Fibroblast of villous mesenchyme (primary cell): ENCODE measurements at regions not wholly inside any gene's neighbourhood (a gene's known extent, or its start where the extent isn't known, plus 50 kb on each side); places are given as distances from the start of the nearest gene placed in this dataset.

Source experiments
- DNase-seq: peaks from one replicate; pipeline ENCODE4 v3.0.0-alpha.2; 2010; ENCODE audit warnings: low read depth
- H3K4me3 ChIP-seq: 2 replicates; pipeline ENCODE4 v1.5.1; 2011; ENCODE audit warnings: low read depth, mild to moderate bottlenecking, low read length
- TF ChIP-seq, protein P1 (sequence below): IDR thresholded peaks from 2 replicates; pipeline ENCODE4 v1.5.1; 2012; ENCODE audit warnings: low read depth, mild to moderate bottlenecking, low read length; ENCODE audit not compliant: insufficient read depth

DNA sequence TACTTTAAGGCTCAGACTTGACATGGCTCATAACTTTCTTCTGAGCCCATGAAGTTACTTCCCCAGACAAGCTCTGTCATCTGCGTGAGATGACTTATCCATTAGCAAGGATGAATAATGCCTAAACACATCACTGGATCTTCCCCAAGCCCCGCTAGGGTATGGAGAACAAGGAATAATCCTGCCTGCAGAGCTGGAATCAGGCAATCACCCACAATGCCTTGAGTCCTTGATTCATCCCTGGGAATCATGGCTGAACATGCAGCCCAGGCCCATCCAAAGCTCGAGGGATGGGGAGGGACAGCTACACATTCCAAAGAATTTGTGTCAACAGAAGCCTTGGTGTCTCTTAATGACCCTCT, 131.7 kb downstream of the PSMG1 start:
- no peak overlapping the region for H3K4me3 ChIP-seq
- TF ChIP-seq, protein P1, sequence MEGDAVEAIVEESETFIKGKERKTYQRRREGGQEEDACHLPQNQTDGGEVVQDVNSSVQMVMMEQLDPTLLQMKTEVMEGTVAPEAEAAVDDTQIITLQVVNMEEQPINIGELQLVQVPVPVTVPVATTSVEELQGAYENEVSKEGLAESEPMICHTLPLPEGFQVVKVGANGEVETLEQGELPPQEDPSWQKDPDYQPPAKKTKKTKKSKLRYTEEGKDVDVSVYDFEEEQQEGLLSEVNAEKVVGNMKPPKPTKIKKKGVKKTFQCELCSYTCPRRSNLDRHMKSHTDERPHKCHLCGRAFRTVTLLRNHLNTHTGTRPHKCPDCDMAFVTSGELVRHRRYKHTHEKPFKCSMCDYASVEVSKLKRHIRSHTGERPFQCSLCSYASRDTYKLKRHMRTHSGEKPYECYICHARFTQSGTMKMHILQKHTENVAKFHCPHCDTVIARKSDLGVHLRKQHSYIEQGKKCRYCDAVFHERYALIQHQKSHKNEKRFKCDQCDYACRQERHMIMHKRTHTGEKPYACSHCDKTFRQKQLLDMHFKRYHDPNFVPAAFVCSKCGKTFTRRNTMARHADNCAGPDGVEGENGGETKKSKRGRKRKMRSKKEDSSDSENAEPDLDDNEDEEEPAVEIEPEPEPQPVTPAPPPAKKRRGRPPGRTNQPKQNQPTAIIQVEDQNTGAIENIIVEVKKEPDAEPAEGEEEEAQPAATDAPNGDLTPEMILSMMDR, result no peak
- no peak for DNase-seq

DNA sequence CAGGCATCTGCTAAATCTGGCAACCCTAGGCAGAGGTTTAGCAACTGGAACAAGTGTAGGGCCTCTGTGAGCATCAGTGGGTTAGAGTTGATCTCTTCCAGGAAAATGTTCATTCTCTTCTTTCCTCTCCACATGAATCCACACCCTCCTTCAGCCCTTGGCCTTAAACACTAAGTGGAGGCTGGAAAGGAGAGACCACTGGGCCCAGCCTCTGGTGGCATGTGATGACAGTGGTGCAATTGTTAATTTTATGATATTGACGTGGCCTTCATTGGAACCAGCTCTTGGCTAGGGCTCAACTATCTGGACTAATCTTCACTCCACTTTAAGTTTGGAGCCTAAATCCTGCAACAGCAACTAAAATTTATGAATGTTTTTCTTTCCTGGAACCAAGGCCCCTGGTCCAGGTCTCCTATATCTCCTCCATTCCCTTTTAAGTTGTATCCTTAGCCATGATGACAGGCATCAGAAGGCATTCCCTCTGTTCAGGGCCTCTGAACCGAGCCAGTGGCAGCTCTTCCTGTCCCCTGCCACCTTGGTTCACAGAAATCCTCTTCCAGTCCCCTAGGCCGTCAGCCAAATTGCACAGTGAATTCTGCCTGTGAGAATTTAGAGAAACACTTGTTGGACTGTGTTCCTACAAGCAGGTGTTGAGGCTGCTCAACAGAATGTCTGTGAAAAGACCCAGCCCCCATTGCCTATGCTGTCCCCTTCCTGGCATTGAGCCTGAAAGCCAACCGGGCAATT, 132.2 kb downstream of the PSMG1 start:
- no peak overlapping the region for H3K4me3 ChIP-seq
- no peak for DNase-seq
- TF ChIP-seq, protein P1, result no peak

DNA sequence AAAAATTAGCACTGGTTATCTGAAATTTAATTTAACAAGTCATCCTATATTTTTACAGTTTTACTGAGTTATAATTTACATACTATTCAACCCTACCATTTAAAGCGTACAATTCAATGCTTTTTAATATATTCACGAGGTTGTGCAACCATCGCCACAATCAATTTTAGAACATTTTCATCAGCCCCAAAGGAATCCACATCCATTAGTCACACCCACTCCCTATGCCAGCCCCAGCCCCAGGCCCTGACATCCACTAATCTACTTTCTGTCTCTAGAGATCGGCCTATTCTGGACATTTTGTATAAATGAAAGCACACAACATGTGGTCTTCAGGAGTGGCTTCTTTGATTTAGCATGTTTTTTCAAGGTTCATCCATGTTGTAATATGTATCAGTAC, 134.7 kb downstream of the PSMG1 start:
- no peak overlapping the region for H3K4me3 ChIP-seq
- TF ChIP-seq, protein P1, result no peak
- peak; percentile 67 for DNase-seq

DNA sequence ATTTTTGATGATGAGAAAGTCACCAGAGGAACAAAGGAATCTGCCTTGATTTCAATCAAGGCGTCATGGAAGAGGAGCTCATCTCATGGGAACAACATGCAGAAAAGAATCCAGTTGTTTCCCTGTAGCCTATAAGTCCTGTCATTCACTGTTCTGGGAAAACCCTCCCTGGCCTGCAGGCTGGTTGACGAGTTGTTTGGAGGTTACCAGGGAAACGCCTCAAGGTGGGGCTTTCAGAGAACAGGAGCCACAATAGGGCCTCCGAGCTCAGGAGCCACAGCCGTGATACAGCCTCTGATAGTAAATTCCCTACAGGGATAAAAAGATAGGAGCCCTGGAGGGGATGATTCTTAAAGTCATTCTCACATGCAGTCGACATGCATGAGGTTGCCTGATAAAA, 135.2 kb downstream of the PSMG1 start:
- peak; percentile 56 for DNase-seq
- H3K4me3 ChIP-seq, result no peak overlapping the region
- TF ChIP-seq, protein P1, result no peak

DNA sequence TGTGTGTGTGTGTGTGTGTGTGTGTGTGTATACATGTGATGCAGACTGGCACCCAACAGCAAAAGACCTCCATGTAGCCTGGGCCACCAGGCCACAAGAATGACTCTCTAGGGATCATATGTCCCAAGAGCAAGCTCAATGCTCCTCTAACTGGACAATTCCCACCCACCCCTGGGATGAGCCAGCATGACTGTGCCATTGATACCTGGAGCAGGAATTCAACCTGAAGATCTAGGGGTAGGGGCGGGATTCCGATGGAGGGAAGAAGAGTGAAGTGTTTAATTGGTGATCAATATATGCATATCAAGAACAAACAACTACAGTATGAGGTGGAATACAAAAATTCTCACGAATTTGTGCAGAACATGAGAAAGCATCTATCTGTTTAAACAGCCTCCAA, 136.2 kb downstream of the PSMG1 start:
- no peak for DNase-seq
- no peak overlapping the region for H3K4me3 ChIP-seq
- TF ChIP-seq, protein P1, result no peak

DNA sequence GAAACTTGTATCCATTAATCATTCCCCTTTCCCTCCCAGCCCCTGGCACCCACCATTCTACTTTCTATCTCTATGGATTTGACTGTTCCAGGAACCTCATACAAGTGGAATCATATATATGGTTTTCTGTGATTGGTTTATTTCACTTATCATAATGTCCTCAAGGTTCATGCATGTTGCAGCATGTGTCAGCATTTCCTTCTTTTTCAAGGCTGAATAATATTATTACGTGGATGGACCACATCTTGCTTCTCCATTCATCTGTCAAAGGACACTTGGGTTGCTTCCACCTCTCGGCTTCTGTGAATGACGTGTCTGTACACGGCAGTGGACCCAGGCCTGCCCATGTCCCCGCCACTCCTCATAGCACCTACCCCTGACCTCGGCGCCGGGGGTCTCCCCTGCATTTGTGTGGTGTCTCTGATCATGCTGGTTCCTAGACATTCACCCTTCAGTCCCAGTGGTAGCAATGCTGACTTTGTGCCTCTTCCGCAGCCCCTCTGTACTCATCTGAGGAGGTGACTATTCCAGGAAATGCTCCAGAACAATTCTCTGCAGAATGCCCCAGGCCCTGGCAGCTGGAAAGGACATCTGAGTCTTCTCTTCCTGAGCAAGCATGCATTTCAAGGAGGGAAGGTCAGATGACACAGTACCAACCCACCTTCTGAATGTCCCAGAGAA, 136.9 kb downstream of the PSMG1 start:
- TF ChIP-seq, protein P1, result no peak
- H3K4me3 ChIP-seq, result no peak overlapping the region
- DNase-seq, result no peak
